ENCODE measurements at regions not wholly inside any gene's neighbourhood (a gene's known extent, or its start where the extent isn't known, plus 50 kb on each side); places are given as distances from the start of the nearest gene placed in this dataset.

DNA sequence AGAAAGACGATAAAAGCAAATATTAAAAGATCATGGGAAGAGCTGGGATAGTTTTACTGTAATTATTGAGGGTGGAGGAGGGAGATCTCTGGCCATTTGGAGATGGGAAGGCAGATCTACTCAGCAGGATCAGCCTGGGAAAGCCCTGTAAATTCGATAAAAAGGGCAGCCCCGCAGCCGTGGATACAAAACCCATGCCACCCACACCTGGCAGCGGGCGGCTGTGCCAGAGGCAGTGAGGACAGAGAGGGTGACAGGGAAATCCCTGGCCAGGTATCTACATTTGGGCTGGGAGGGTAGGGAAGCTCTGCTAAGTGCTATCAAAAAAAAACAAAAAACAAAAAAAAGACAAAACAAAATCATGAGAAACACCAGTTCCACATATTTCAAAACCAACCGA lies 379.2 kb upstream of the IRX1 start:
- DNase-seq = no peak

DNA sequence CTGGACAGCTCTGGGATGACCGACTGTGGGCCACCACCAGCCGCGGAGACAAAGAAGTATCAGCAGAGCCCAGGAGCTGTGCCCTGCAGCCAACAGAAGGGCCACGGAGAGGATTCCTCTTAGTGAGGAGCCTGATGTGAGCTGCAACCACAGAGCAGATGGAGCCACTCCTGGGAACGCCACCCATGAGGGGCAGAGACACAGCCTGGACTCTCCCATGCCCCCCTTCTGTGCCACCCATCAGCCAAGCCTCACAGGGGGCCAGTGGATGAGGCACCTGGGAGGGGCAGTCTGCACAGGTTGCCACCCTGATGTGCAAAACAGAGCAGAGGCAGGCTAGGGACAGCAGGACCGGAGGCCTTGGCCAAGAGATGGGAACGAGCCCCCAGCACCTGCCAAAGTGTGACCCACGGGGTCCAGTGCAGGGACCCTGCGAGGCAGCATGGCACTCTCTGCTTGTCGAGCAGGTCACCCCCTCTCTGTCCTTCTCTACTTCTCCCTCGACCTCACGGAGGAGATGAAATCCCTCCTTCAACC lies 380.7 kb upstream of the IRX1 start:
- no peak for DNase-seq

DNA sequence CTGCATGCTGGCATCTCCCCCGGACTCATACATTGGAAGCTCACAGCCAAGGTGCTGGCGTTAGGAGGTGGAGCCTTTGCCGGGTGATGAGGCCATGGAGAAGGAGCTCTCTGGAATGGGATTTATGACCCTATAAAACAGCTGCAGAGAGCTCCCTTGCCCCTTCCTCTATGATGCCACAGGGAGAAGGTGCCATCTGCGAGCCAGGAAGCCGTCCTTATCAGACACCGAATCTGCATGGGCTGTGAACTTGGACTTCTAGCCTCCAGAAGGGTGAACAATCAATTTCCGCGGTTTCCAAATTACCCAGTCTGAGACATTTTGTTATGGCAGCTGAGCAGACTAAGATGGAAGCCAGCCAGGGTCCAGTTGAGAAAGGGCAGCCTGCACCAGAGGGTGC lies 381.2 kb upstream of the IRX1 start:
- no peak for DNase-seq

- DNase-seq = no peak
Observed at GRCh38 chr5:3212869-3213268, 382.8 kb upstream of the IRX1 start.

- DNase-seq = no peak
Observed at GRCh38 chr5:3210531-3210930, 385.1 kb upstream of the IRX1 start.

GRCh38 chr5:3209918-3210317 lies 385.7 kb upstream of the IRX1 start:
- no peak for DNase-seq

- DNase-seq = no peak
Observed at GRCh38 chr5:3202570-3202969, 393.1 kb upstream of the IRX1 start.

DNA sequence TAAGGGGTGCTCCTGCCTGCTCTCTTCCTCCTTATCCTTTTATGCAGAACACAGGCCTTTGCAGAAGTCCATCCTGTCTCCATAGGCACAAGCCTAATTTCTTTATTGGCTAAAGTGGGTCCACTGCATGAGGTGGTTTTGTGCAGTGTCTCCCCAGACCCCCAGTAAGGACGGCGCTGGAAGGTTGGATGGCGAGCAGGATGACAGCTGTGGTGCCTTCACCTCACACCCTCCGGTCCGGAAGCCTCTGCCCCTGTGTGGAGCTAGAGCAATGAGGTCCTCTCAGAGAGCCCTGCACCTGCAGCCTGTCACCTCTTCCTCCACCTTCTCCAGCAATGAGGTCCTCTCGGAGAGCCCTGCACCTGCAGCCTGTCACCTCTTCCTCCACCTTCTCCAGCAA lies 393.7 kb upstream of the IRX1 start:
- no peak for DNase-seq

- no peak for DNase-seq
Observed at GRCh38 chr5:3201121-3201520, 394.5 kb upstream of the IRX1 start.

GRCh38 chr5:3199962-3200755 lies 395.5 kb upstream of the IRX1 start:
- DNase-seq = no peak

- DNase-seq = no peak
Observed at GRCh38 chr5:3198074-3198449, 397.6 kb upstream of the IRX1 start.

DNA sequence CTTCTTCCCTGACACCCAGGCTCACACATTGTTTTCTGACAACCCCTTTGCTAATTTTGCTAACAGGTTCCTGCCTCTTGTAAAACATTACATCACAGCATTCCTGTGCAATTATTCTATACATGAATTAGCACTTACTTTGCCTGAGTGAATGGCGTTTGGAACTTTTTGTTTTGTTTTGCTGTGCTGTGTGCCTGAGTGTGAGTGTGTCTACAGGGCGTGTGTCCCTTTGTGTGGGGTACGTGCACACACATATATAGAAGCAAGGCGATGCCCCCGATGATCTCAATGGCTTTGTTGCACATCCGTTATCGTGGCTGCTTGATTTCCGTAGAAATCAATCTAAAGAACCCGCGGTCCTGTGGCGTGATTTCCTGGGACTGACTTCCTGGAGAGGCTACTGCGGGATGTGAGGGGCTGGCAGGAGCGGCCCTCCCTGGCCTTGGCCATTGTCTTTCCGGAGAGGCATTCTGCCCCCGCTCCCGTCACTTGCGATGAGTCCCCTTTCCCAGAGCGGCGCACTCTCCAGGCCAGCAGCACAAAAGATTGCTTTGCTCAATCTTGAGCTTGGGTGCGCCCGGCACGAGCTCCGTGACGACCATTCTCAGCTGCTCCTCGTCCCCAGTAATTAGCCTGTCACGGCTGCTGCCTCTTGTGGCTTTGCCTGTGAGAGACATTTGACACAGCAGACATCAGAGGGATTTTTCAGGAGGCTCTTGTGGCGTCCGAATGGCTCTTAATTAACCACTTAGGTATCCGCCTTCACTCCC lies 398.1 kb upstream of the IRX1 start:
- peak; percentile 99 for DNase-seq

GRCh38 chr5:3195994-3196393 lies 399.6 kb upstream of the IRX1 start:
- peak; percentile 13 to 48 for DNase-seq

DNA sequence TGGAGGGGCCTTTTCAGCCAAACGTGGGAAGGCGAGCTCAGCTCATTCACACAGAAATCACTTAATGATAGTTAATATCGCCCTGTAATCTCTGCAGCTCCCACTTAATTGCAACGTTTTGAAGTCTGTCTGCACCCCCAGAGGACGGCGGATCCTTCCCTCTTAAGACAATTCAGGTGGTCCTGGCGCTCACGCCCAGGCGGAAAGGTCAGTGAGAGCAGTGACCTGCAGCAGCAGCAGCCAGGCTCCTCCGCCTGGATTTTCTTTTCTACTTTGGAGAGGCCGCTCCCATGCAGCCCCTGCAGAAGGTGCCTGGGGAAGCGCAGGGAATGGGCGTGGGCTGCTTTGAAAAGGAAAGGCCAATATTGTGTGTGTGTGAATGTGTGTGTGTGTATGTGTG lies 400.9 kb upstream of the IRX1 start:
- no peak for DNase-seq

DNA sequence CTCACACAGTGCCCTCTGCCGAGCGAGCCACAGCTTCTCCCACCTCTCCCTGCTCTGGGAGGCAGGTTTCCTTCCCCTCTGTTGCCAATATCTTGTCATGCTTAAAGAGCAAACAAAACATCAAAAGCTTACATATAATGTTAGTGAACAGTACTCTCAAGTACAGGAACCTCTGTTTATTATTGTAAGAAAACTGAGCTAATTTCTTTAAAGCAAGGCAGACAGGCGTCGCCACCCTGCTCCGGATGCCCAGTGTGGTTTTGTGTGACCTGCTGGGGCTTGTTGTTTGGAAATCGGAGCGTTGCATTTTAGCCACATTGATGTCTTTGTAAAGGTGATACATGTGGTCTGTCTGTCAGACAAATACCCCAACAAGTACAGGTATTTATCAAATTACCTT lies 401.4 kb upstream of the IRX1 start:
- DNase-seq = no peak

DNA sequence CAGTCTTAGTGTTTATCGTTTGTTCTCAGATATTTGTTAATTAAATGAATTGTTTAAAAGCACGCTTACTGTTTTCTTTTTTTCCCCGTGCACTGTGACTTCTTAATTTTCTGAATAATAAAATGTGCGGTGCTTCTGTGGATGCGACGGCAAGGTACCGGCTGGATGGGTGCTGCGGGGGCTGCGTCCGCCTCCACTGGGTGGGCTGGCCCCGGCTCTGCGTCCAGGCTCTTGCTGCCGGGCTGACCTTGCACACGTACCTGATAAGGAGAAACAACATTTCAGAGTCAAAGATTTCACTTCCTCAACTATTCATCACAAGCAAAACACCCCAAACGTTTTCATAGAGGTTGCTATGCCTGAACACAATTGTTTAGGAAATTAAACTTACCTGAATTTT lies 404.0 kb upstream of the IRX1 start:
- no peak for DNase-seq

- DNase-seq = no peak
Observed at GRCh38 chr5:3190930-3191329, 404.7 kb upstream of the IRX1 start.

DNA sequence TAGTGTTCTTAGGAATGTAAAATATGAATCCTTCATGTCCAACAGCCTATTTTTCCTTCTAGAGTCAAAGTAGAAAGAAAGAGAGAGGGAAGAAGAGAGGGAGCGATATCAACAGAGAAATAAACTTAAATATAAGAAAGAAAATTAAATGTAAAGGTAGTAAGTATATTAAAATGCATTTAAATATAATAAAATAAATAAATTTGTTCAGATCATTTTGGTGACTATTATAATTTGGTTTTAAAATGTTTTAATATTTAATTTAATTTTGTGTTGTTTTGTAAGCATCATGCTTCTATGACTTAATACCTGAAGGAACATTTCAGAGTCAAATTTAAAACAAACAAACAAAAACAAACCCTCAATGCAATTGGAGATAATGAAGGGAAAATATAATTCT lies 405.2 kb upstream of the IRX1 start:
- no peak for DNase-seq

DNA sequence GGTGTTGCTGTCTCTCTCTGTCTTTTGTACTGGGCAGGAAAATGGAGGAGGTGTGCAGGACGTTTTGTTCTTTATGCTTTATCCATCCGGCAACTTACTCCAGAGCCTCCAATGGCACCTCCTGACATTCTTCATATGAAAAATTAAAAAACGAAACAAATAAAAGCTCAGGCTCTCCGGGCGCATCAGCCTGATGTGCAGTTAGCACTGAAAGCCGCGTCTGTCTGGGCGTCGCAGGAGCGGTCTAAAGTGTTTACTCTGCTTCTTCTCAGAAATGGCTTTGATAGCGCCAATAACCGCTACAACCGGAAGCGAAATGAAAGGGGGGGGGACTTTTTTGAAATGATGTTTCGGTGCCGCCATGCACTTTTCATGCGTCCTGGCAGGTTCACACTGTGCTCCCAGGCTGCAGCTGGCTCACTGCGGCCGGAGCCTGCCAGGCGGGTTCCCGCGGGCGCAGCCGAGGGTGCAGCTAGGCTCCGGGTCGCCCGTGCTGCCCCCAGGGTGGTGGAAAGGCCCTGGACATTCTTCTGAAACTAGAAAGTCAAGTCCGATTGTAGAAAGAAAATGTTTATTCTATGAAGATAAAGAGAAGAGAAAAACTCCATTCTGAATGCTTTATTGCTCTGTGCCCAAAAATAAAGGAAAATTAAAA lies 407.7 kb upstream of the IRX1 start:
- peak; percentile 19 to 66 for DNase-seq

GRCh38 chr5:3186736-3187405 lies 408.8 kb upstream of the IRX1 start:
- peak; percentile 93 to 95 for DNase-seq

- DNase-seq = peak; percentile 14 to 49
Observed at GRCh38 chr5:3186156-3186555, 409.5 kb upstream of the IRX1 start.

DNA sequence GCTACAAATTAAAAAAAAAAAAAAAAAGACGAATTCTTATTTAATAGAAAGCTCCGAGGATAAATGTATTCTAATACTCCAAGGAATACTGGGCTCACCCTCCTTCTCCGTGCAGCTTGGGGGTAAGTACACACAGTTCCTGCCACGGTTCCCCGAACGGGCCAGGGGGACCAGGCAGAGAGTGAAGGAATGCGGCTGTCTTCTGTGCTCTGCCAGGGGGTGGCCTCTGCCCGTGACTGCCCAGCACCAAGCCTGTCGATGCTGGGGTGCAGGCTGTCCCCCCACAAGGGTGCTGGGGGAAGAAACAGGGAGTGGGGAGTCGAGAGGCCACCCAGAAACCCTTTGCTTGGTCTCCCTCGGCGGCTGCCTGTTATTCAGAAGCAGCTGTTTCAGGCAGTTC lies 410.1 kb upstream of the IRX1 start:
- no peak for DNase-seq

Data from NCI-H524 (cell line).